ENCODE measurements at regions not wholly inside any gene's neighbourhood (a gene's known extent, or its start where the extent isn't known, plus 50 kb on each side); places are given as distances from the start of the nearest gene placed in this dataset.

- DNase-seq (ENCODE audit: low read depth): no peak
Observed at GRCh38 chr18:56380685-56381084, 257.7 kb downstream of the TXNL1 start.

GRCh38 chr18:56379256-56379655, 259.1 kb downstream of the TXNL1 start:
- no peak for DNase-seq (ENCODE audit: low read depth)

- DNase-seq (ENCODE audit: low read depth): no peak
Observed at GRCh38 chr18:56377231-56377630, 261.2 kb downstream of the TXNL1 start.

- DNase-seq (ENCODE audit: low read depth): no peak
Observed at GRCh38 chr18:56374007-56374655, 264.3 kb downstream of the TXNL1 start.

- no peak for DNase-seq (ENCODE audit: low read depth)
Observed at GRCh38 chr18:56373601-56374000, 264.8 kb downstream of the TXNL1 start.

GRCh38 chr18:56368066-56368465, 270.3 kb downstream of the TXNL1 start:
- DNase-seq (ENCODE audit: low read depth): no peak

- DNase-seq (ENCODE audit: low read depth): no peak
Observed at GRCh38 chr18:56358608-56359280, 279.6 kb downstream of the TXNL1 start.

GRCh38 chr18:56353663-56354260, 284.6 kb downstream of the TXNL1 start:
- DNase-seq (ENCODE audit: low read depth): no peak

GRCh38 chr18:56351911-56352500, 286.4 kb downstream of the TXNL1 start:
- no peak for DNase-seq (ENCODE audit: low read depth)

GRCh38 chr18:56337507-56337906, 300.9 kb downstream of the TXNL1 start:
- no peak for DNase-seq (ENCODE audit: low read depth)

GRCh38 chr18:56333839-56334238, 304.6 kb downstream of the TXNL1 start:
- DNase-seq (ENCODE audit: low read depth): no peak

GRCh38 chr18:56333146-56333545, 305.2 kb downstream of the TXNL1 start:
- no peak for DNase-seq (ENCODE audit: low read depth)

GRCh38 chr18:56332371-56332770, 306.0 kb downstream of the TXNL1 start:
- DNase-seq (ENCODE audit: low read depth): no peak

- no peak for DNase-seq (ENCODE audit: low read depth)
Observed at GRCh38 chr18:56330366-56331110, 307.9 kb downstream of the TXNL1 start.

- no peak for DNase-seq (ENCODE audit: low read depth)
Observed at GRCh38 chr18:56329536-56329935, 308.9 kb downstream of the TXNL1 start.

- DNase-seq (ENCODE audit: low read depth): no peak
Observed at GRCh38 chr18:56327191-56327885, 311.1 kb downstream of the TXNL1 start.

GRCh38 chr18:56326336-56327072, 311.9 kb downstream of the TXNL1 start:
- DNase-seq (ENCODE audit: low read depth): no peak

GRCh38 chr18:56323673-56324072, 314.7 kb downstream of the TXNL1 start:
- DNase-seq (ENCODE audit: low read depth): no peak

GRCh38 chr18:56322406-56322805, 316.0 kb downstream of the TXNL1 start:
- DNase-seq (ENCODE audit: low read depth): no peak

GRCh38 chr18:56321470-56321869, 316.9 kb downstream of the TXNL1 start:
- DNase-seq (ENCODE audit: low read depth): no peak

- no peak for DNase-seq (ENCODE audit: low read depth)
Observed at GRCh38 chr18:56319953-56320352, 318.4 kb downstream of the TXNL1 start.

Measured in CMK (cell line).